ENCODE measurements at regions not wholly inside any gene's neighbourhood (a gene's known extent, or its start where the extent isn't known, plus 50 kb on each side); places are given as distances from the start of the nearest gene placed in this dataset.

GRCh38 chr18:55694291-55694690 is 106.3 kb upstream of the TCF4 start:
- no peak overlapping the region for H3K9ac ChIP-seq (ENCODE audit: low read length)
- H3K4me2 ChIP-seq (ENCODE audit: low read length), result no peak overlapping the region
- no peak overlapping the region for H3K27ac ChIP-seq (ENCODE audit: low read depth, low read length, poor library complexity, severe bottlenecking)
- no peaks in the 10 kb centered on the region for H3K9me3 ChIP-seq (ENCODE audit: low read length)
- no peaks in the 10 kb centered on the region for H3K79me2 ChIP-seq (ENCODE audit: insufficient read depth, low read length)
- H3K4me1 ChIP-seq (ENCODE audit: insufficient read depth, low read length, severe bottlenecking), result no peaks in the 10 kb centered on the region
- H3K36me3 ChIP-seq (ENCODE audit: insufficient read depth, low read length), result no peaks in the 10 kb centered on the region
- H3K9me2 ChIP-seq (ENCODE audit: low read depth, low read length), result no peaks in the 10 kb centered on the region
- TF ChIP-seq EZH2 (IDR thresholded peaks at IDR 0.05; ENCODE audit: borderline replicate concordance, low read length), result no peak
- TF ChIP-seq CTCF (IDR thresholded peaks at IDR 0.05; ENCODE audit: low read length), result no peak
- H3K4me3 ChIP-seq (ENCODE audit: low read depth, low read length, poor library complexity, severe bottlenecking), result no peak overlapping the region
- no peaks in the 10 kb centered on the region for H4K20me1 ChIP-seq (ENCODE audit: insufficient read depth, low read length)
- no peaks in the 10 kb centered on the region for H3F3A ChIP-seq (ENCODE audit: insufficient read depth, low read length)
- no peak overlapping the region for H2AFZ ChIP-seq (ENCODE audit: low read length)
- no peaks in the 10 kb centered on the region; the same call in 1 of the 2 replicates for H3K27me3 ChIP-seq (ENCODE audit: insufficient read depth, low read length)

GRCh38 chr18:55688030-55688429 is 100.0 kb upstream of the TCF4 start:
- Histone ChIP-seq H3K79me2 (ENCODE audit: insufficient read depth, low read length) (no peaks in the 10 kb centered on the region), H3K4me3 (ENCODE audit: low read depth, low read length, poor library complexity, severe bottlenecking) (no peak overlapping the region), H3K9ac (ENCODE audit: low read length) (no peak overlapping the region), H3K36me3 (ENCODE audit: insufficient read depth, low read length) (no peaks in the 10 kb centered on the region), H3K27me3 (ENCODE audit: insufficient read depth, low read length) (no peaks in the 10 kb centered on the region; the same call in 1 of the 2 replicates), H3K27ac (ENCODE audit: low read depth, low read length, poor library complexity, severe bottlenecking) (no peak overlapping the region), H3K9me2 (ENCODE audit: low read depth, low read length) (no peaks in the 10 kb centered on the region), H3K4me1 (ENCODE audit: insufficient read depth, low read length, severe bottlenecking) (no peaks in the 10 kb centered on the region), H2AFZ (ENCODE audit: low read length) (no peak overlapping the region), H3K9me3 (ENCODE audit: low read length) (no peaks in the 10 kb centered on the region), H3K4me2 (ENCODE audit: low read length) (no peak overlapping the region), H4K20me1 (ENCODE audit: insufficient read depth, low read length) (no peaks in the 10 kb centered on the region), H3F3A (ENCODE audit: insufficient read depth, low read length) (no peaks in the 10 kb centered on the region)
- TF ChIP-seq EZH2 (IDR thresholded peaks at IDR 0.05; ENCODE audit: borderline replicate concordance, low read length) (no peak), CTCF (IDR thresholded peaks at IDR 0.05; ENCODE audit: low read length) (no peak)

GRCh38 chr18:55687106-55687505 is 99.1 kb upstream of the TCF4 start:
- H3K27ac ChIP-seq (ENCODE audit: low read depth, low read length, poor library complexity, severe bottlenecking), result no peak overlapping the region
- H3K4me2 ChIP-seq (ENCODE audit: low read length), result no peak overlapping the region
- no peaks in the 10 kb centered on the region for H3K36me3 ChIP-seq (ENCODE audit: insufficient read depth, low read length)

More at GRCh38 chr18:55687106-55687505, 99.1 kb upstream of the TCF4 start:
- Histone ChIP-seq H3K27me3 (ENCODE audit: insufficient read depth, low read length) (no peaks in the 10 kb centered on the region; the same call in 1 of the 2 replicates), H3K4me3 (ENCODE audit: low read depth, low read length, poor library complexity, severe bottlenecking) (no peak overlapping the region), H3K79me2 (ENCODE audit: insufficient read depth, low read length) (no peaks in the 10 kb centered on the region), H3K9me2 (ENCODE audit: low read depth, low read length) (no peaks in the 10 kb centered on the region), H3K9me3 (ENCODE audit: low read length) (no peaks in the 10 kb centered on the region), H3K4me1 (ENCODE audit: insufficient read depth, low read length, severe bottlenecking) (no peaks in the 10 kb centered on the region), H2AFZ (ENCODE audit: low read length) (no peak overlapping the region), H3K9ac (ENCODE audit: low read length) (no peak overlapping the region), H4K20me1 (ENCODE audit: insufficient read depth, low read length) (no peaks in the 10 kb centered on the region), H3F3A (ENCODE audit: insufficient read depth, low read length) (no peaks in the 10 kb centered on the region)
- TF ChIP-seq EZH2 (IDR thresholded peaks at IDR 0.05; ENCODE audit: borderline replicate concordance, low read length) (no peak), CTCF (IDR thresholded peaks at IDR 0.05; ENCODE audit: low read length) (no peak)

Measured in OCI-LY1 (cell line).